Esophagus squamous epithelium (tissue), 5 donors: ENCODE measurements at regions not wholly inside any gene's neighbourhood (a gene's known extent, or its start where the extent isn't known, plus 50 kb on each side); places are given as distances from the start of the nearest gene placed in this dataset.

Source experiments
- DNase-seq: peaks from one replicate; lab custom pipeline; 2025; lab: John Stamatoyannopoulos, UW
- H3K27ac ChIP-seq, 4 donors: fragments of 200-600 bp; sonication (generic); one replicate each; pipeline ENCODE4 v1.5.1; 2016 to 2019; ENCODE audit warnings: mild to moderate bottlenecking in 1 of 4
- H3K27me3 ChIP-seq, 4 donors: fragments of 200-600 bp; sonication (generic); 1 replicate in 3 of 4; 2 replicates in 1 of 4; pipeline versions ENCODE4 v1.5.1 to v1.6.0; 2017 to 2021; ENCODE audit warnings: antibody characterized with exemption in 1 of 4
- H3K36me3 ChIP-seq, 3 donors: fragments of 200-600 bp; sonication (generic); one replicate each; pipeline ENCODE4 v1.5.1; 2016 to 2019
- H3K4me1 ChIP-seq, 3 donors: fragments of 200-600 bp; sonication (generic); one replicate each; pipeline ENCODE4 v1.5.1; 2017 to 2019
- H3K4me3 ChIP-seq, 4 donors: fragments of 200-600 bp; sonication (generic); 1 replicate in 3 of 4; 2 replicates in 1 of 4; pipeline ENCODE4 v1.5.1; 2016 to 2019; ENCODE audit warnings: mild to moderate bottlenecking in 2 of 4, moderate library complexity in 1 of 4
- H3K9me3 ChIP-seq, 3 donors: fragments of 200-600 bp; sonication (generic); one replicate each; pipeline ENCODE4 v1.5.1; 2016 to 2019
- CTCF ChIP-seq, 6 experiments: fragments of 450-650 bp in 4 of 6; fragments of 200-600 bp in 2 of 6; sonication (generic) in 2 of 6; IDR thresholded peaks; one replicate each; pipeline ENCODE4 v1.5.1; 2016 to 2019; ENCODE audit warnings: antibody characterized with exemption in 6 of 6, mild to moderate bottlenecking in 4 of 6, moderate library complexity in 4 of 6
- POLR2A ChIP-seq, 4 donors: fragments of 450-650 bp; IDR thresholded peaks; one replicate each; pipeline ENCODE4 v1.6.1; 2017; ENCODE audit warnings: antibody characterized with exemption in 4 of 4, mild to moderate bottlenecking in 4 of 4, moderate library complexity in 3 of 4
- WGBS, 2 donors: methylation state at CpG; one replicate each; pipeline ENCODE4 v1.1.5; 2018; 5-methylcytosine and 5-hydroxymethylcytosine counted together
- intact Hi-C: fragments of 100-400 bp; cut with DNase I; formaldehyde crosslinking; loops from one replicate; pipeline ENCODE4 v1.15.0; 2022
- donor health status: DM: yes; HTN: yes; CAD: no.

- TF ChIP-seq POLR2A (IDR thresholded peaks at IDR 0.05): no peak
- no peak for TF ChIP-seq CTCF (IDR thresholded peaks at IDR 0.05)
- Histone ChIP-seq H3K9me3 (peaks cover 0 to 3% (median 0%) of the 10 kb centered on the region in 3 donors), H3K4me1 (no peaks in the 10 kb centered on the region), H3K4me3 (no peak overlapping the region), H3K27ac (no peak overlapping the region), H3K36me3 (no peaks in the 10 kb centered on the region), H3K27me3 (no peaks in the 10 kb centered on the region)
- WGBS, 2 donors: 47 to 48% methylated on average over 3 to 7 of the region's 8 CpGs
- intact Hi-C loops: no loop called here
- DNase-seq: no peak
Measured at GRCh38 chr4:189285377-189285776, 655.3 kb upstream of the FRG1 start.

- H3K27me3 ChIP-seq: no peaks in the 10 kb centered on the region
Measured at GRCh38 chr4:189291939-189292338, 648.7 kb upstream of the FRG1 start.

GRCh38 chr4:189293459-189293858 lies 647.2 kb upstream of the FRG1 start:
- Histone ChIP-seq H3K9me3 (no peaks in the 10 kb centered on the region), H3K36me3 (no peaks in the 10 kb centered on the region), H3K27me3 (no peaks in the 10 kb centered on the region), H3K4me3 (no peak overlapping the region), H3K27ac (peak overlapping the region in 3 of 4 donors; percentile 49 to 76 (median 67)), H3K4me1 (peaks cover 0 to 28% (median 0%) of the 10 kb centered on the region in 3 donors)
- 23 to 31% methylated on average over 3 of the region's 3 CpGs for WGBS, 2 donors
- DNase-seq: no peak
- intact Hi-C loops: no loop called here
- TF ChIP-seq CTCF (IDR thresholded peaks at IDR 0.05) (no peak), POLR2A (IDR thresholded peaks at IDR 0.05) (no peak)

More at GRCh38 chr4:189291939-189292338, 648.7 kb upstream of the FRG1 start:
- H3K36me3 ChIP-seq: no peaks in the 10 kb centered on the region
- DNase-seq: no peak
- no peak overlapping the region for H3K27ac ChIP-seq
- peaks cover 0 to 28% (median 0%) of the 10 kb centered on the region in 3 donors for H3K4me1 ChIP-seq
- H3K4me3 ChIP-seq: no peak overlapping the region
- TF ChIP-seq CTCF (IDR thresholded peaks at IDR 0.05): no peak
- no peak for TF ChIP-seq POLR2A (IDR thresholded peaks at IDR 0.05)
- intact Hi-C loops: no loop called here
- H3K9me3 ChIP-seq: no peaks in the 10 kb centered on the region

GRCh38 chr4:189294574-189294973 lies 646.1 kb upstream of the FRG1 start:
- Histone ChIP-seq H3K4me3 (no peak overlapping the region), H3K36me3 (no peaks in the 10 kb centered on the region), H3K9me3 (no peaks in the 10 kb centered on the region), H3K27me3 (no peaks in the 10 kb centered on the region), H3K27ac (peak overlapping the region in 3 of 4 donors; percentile 49 to 76 (median 67)), H3K4me1 (peaks cover 0 to 28% (median 0%) of the 10 kb centered on the region in 3 donors)
- TF ChIP-seq POLR2A (IDR thresholded peaks at IDR 0.05) (no peak), CTCF (IDR thresholded peaks at IDR 0.05) (no peak)
- intact Hi-C loops: no loop called here
- no peak for DNase-seq
- WGBS, 2 donors: 40 to 55% methylated on average over 3 of the region's 3 CpGs

GRCh38 chr4:189299706-189300105 lies 641.0 kb upstream of the FRG1 start:
- intact Hi-C loops: no loop called here
- no peak overlapping the region for H3K4me3 ChIP-seq
- no peaks in the 10 kb centered on the region for H3K36me3 ChIP-seq
- no peak for TF ChIP-seq CTCF (IDR thresholded peaks at IDR 0.05)
- no peak for TF ChIP-seq POLR2A (IDR thresholded peaks at IDR 0.05)
- H3K27ac ChIP-seq: no peak overlapping the region
- 62 to 67% methylated on average over 5 of the region's 5 CpGs for WGBS, 2 donors
- H3K27me3 ChIP-seq: no peaks in the 10 kb centered on the region
- H3K9me3 ChIP-seq: no peaks in the 10 kb centered on the region
- no peak for DNase-seq
- peaks cover 0 to 28% (median 4%) of the 10 kb centered on the region in 3 donors for H3K4me1 ChIP-seq
